K562 (cell line): ENCODE measurements at regions not wholly inside any gene's neighbourhood (a gene's known extent, or its start where the extent isn't known, plus 50 kb on each side); places are given as distances from the start of the nearest gene placed in this dataset.

Experiments
- ATAC-seq: fragments of 200-7000 bp; cut with Tn5 transposase; 3 replicates; pipeline ENCODE4 v1.9.1; 2020; ENCODE audit warnings: moderate library complexity
- BruUV-seq: library from RNA; stranded (reverse); fragments of 400-500 nt; replicated peaks from 2 replicates; lab custom pipeline; 2021; lab: Mats Ljungman, UMichigan
- CTCF ChIA-PET: fragments of 300-600 bp; formaldehyde crosslinking; extraction: SDS; loops from one replicate; lab custom pipeline; 2021; ENCODE audit warnings: low intra/inter-chr PET ratio; lab: Yijun Ruan, JAX
- POLR2A ChIA-PET: fragments of 300-600, 350-650 bp; sonication (Branson Sonifier 250); formaldehyde crosslinking; extraction: SDS; loops from one replicate; lab custom pipeline; 2021; ENCODE audit warnings: antibody characterized with exemption, inconsistent platforms; lab: Yijun Ruan, JAX
- DNase-seq, 4 experiments: peaks; one replicate each; pipeline versions ENCODE4 v3.0.0 to v3.0.0-alpha.2; 2011 to 2018; ENCODE audit warnings: low spot score in 3 of 4, mixed read lengths in 3 of 4; ENCODE audit errors: extremely low read depth in 1 of 4
- FAIRE-seq: peaks from 2 replicates; lab custom pipeline; 2011; peaks lifted over from hg19 to GRCh38; lab: Jason Lieb, UNC
- H2AFZ ChIP-seq: 2 replicates; pipeline ENCODE4 v1.6.0; 2011; ENCODE audit warnings: low read depth, low read length, control low read depth, inconsistent platforms
- H3K27ac ChIP-seq: fragments of 200-600 bp; 3 replicates; pipeline ENCODE4 v1.8.0; 2011; ENCODE audit warnings: low read depth, mild to moderate bottlenecking, control low read depth, inconsistent platforms, low read length, moderate library complexity, mixed read lengths; ENCODE audit errors: extremely low read depth
- H3K27me3 ChIP-seq, 2 experiments: fragments of 300-600 bp in 1 of 2; 2 replicates in 1 of 2; 3 replicates in 1 of 2; pipeline versions ENCODE4 v1.6.0 to v1.8.0; 2011; ENCODE audit warnings: inconsistent platforms in 2 of 2, low read length in 2 of 2, mild to moderate bottlenecking in 1 of 2, mixed read lengths in 1 of 2, moderate library complexity in 1 of 2; ENCODE audit not compliant: control insufficient read depth in 2 of 2, insufficient read depth in 2 of 2
- H3K36me3 ChIP-seq: fragments of 300-600 bp; 3 replicates; pipeline ENCODE4 v1.8.0; 2011; ENCODE audit warnings: mild to moderate bottlenecking, low read length, inconsistent platforms; ENCODE audit not compliant: control insufficient read depth, insufficient read depth
- H3K4me1 ChIP-seq, 2 experiments: fragments of 200-600 bp in 1 of 2; replicated peaks in 1 of 2; 2 replicates in 1 of 2; 3 replicates in 1 of 2; pipeline versions ENCODE4 v1.5.1 to v1.8.0; 2011; ENCODE audit warnings: inconsistent platforms in 2 of 2, low read length in 2 of 2, mild to moderate bottlenecking in 1 of 2, mixed read lengths in 1 of 2, moderate library complexity in 1 of 2; ENCODE audit not compliant: control insufficient read depth in 2 of 2, insufficient read depth in 2 of 2
- H3K4me2 ChIP-seq: 2 replicates; pipeline ENCODE4 v1.6.1; 2011; ENCODE audit warnings: low read length, control low read depth, inconsistent platforms, mixed read lengths; ENCODE audit not compliant: insufficient read depth
- H3K4me3 ChIP-seq: fragments of 200-600 bp; sonication (generic), shearing (Covaris generic); 2 replicates; pipeline ENCODE4 v1.5.1; 2016; ENCODE audit warnings: control low read depth, inconsistent platforms
- H3K79me2 ChIP-seq: fragments of 200-600 bp; 3 replicates; pipeline ENCODE4 v1.8.0; 2011; ENCODE audit warnings: low read length, inconsistent platforms; ENCODE audit not compliant: control insufficient read depth, insufficient read depth
- H3K9ac ChIP-seq, 2 experiments: 2 replicates each; pipeline versions ENCODE4 v1.6.0 to v1.6.1; 2011; ENCODE audit warnings: low read depth in 2 of 2, low read length in 2 of 2, control low read depth in 1 of 2, inconsistent platforms in 1 of 2, mild to moderate bottlenecking in 1 of 2, mixed read lengths in 1 of 2; ENCODE audit not compliant: insufficient read depth in 1 of 2
- H3K9me1 ChIP-seq: one replicate; pipeline ENCODE4 v1.6.0; 2011; ENCODE audit warnings: inconsistent platforms, mild to moderate bottlenecking, low read length, moderate library complexity; ENCODE audit not compliant: control insufficient read depth, insufficient read depth
- H3K9me3 ChIP-seq: replicated peaks from 2 replicates; pipeline ENCODE4 v1.5.1; 2011; ENCODE audit warnings: low read depth, low read length, inconsistent platforms; ENCODE audit not compliant: control insufficient read depth, insufficient read depth
- H4K20me1 ChIP-seq: replicated peaks from 2 replicates; pipeline ENCODE4 v1.6.1; 2011; ENCODE audit warnings: low read length, inconsistent platforms, mixed read lengths; ENCODE audit not compliant: control insufficient read depth, insufficient read depth
- ETV5 ChIP-seq: sonication (generic); formaldehyde crosslinking; IDR thresholded peaks from 2 replicates; pipeline ENCODE4 v1.4.0; 2020; ENCODE audit warnings: low read depth, mild to moderate bottlenecking, missing genetic modification reagents
- EWSR1 ChIP-seq: fragments of 450-650 bp; IDR thresholded peaks from 2 replicates; pipeline ENCODE4 v1.6.1; 2018; ENCODE audit warnings: borderline replicate concordance, mild to moderate bottlenecking, low read depth, moderate library complexity; ENCODE audit not compliant: partially characterized antibody
- FOS ChIP-seq: IDR thresholded peaks from 3 replicates; pipeline ENCODE4 v1.6.1; 2011; ENCODE audit not compliant: insufficient read length; ENCODE audit errors: extremely low read depth
- GABPA ChIP-seq: fragments of 200-800 bp; sonication (Bioruptor generic); conservative IDR thresholded peaks from 2 replicates; pipeline ENCODE4 v1.6.1; 2016; ENCODE audit warnings: low read depth, missing genetic modification characterization, missing compliant biosample characterization
- NEUROD1 ChIP-seq: fragments of 150-350 bp; IDR thresholded peaks from 2 replicates; pipeline ENCODE4 v1.6.1; 2014; ENCODE audit warnings: borderline replicate concordance, low read length, low read depth; ENCODE audit not compliant: partially characterized antibody
- PTRF ChIP-seq: fragments of 450-650 bp; IDR thresholded peaks from 2 replicates; pipeline ENCODE4 v1.6.1; 2016; ENCODE audit warnings: mild to moderate bottlenecking, missing genetic modification characterization, missing compliant biosample characterization
- SMC3 ChIP-seq: conservative IDR thresholded peaks from 2 replicates; pipeline ENCODE4 v1.6.1; 2011; ENCODE audit warnings: low read depth, low read length, improper control_type of control experiment; ENCODE audit not compliant: insufficient read depth
- YY1 ChIP-seq, 3 experiments: IDR thresholded peaks; 2 replicates each; pipeline ENCODE4 v1.6.1; 2011; ENCODE audit warnings: low read length in 2 of 3, mild to moderate bottlenecking in 2 of 3, moderate library complexity in 2 of 3, borderline replicate concordance in 1 of 3, control low read depth in 1 of 3, low read depth in 1 of 3; ENCODE audit not compliant: insufficient read depth in 3 of 3, insufficient replicate concordance in 2 of 3, control insufficient read depth in 1 of 3, insufficient read length in 1 of 3; ENCODE audit errors: extremely low read depth in 1 of 3
- ZNF431 ChIP-seq: sonication (generic); formaldehyde crosslinking; IDR thresholded peaks from 2 replicates; pipeline ENCODE4 v1.8.0; 2022; ENCODE audit warnings: mild to moderate bottlenecking, missing genetic modification reagents
- in situ Hi-C: fragments of 300-500 bp; cut with MboI; formaldehyde crosslinking; loops from 4 replicates; pipeline ENCODE4 v1.15.0; 2018; ENCODE audit warnings: inconsistent platforms, mixed read lengths
- intact Hi-C: fragments of 100-400 bp; cut with micrococcal nuclease; formaldehyde crosslinking; loops from 2 replicates; pipeline ENCODE4 v1.14.2; 2022
- TF ChIP-seq, protein P1 (sequence below): fragments of 450-650 bp; IDR thresholded peaks from 2 replicates; pipeline ENCODE4 v1.6.1; 2016; ENCODE audit warnings: borderline replicate concordance
- TF ChIP-seq, protein P2 (sequence below): sonication (generic); formaldehyde crosslinking; IDR thresholded peaks from 2 replicates; pipeline ENCODE4 v1.8.1; 2023; ENCODE audit warnings: mild to moderate bottlenecking, missing genetic modification reagents
- TF ChIP-seq, protein P3 (sequence below): fragments of 250-450 bp; sonication (Bioruptor Pico); IDR thresholded peaks from 2 replicates; pipeline ENCODE4 v1.4.0; 2020; ENCODE audit warnings: mild to moderate bottlenecking, moderate library complexity, borderline replicate concordance

DNA sequence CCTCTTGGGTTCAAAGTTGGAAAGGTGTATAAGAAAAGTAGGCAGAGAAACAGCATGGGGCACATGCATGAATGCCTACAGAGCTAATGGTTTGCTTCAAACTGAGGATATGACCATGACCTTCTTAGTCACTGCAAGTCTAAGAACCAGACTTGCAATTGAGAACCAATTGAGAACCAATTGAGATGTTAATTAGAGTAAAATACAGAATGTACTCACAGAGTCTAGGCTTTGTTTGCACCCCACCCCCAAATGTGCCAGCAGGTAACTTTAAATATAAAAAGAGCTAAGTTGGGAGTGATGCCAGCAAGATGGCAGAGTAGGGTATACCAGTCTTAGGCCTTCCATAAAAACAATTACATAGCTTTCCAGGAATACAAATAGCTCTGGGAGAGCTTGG is 227.3 kb upstream of the ALG10 start:
- CTCF ChIA-PET, result no interaction called here
- Histone ChIP-seq H3K27ac (no peak overlapping the region), H3K4me1 (no peaks in the 10 kb centered on the region), H4K20me1 (no peaks in the 10 kb centered on the region), H3K4me2 (no peak overlapping the region), H3K4me3 (no peak overlapping the region), H2AFZ (no peak overlapping the region), H3K9ac (no peak overlapping the region), H3K27me3 (no peaks in the 10 kb centered on the region), H3K9me3 (no peaks in the 10 kb centered on the region), H3K36me3 (no peaks in the 10 kb centered on the region), H3K9me1 (no peaks in the 10 kb centered on the region), H3K79me2 (no peaks in the 10 kb centered on the region)
- in situ Hi-C loops (no loop called here), intact Hi-C loops (no loop called here)
- DNase-seq, result no peak
- BruUV-seq, result no TSS peak
- no peak for ATAC-seq
- POLR2A ChIA-PET, result interaction anchor here (0.6 kb wide), 1 partner anchor 257 kb away, joined by 3 read pairs; no protein-coding TSS in a partner anchor
- no peak for FAIRE-seq
- TF ChIP-seq ZNF431 (CRISPR knock-in tag) (no peak), PTRF (tag) (no peak), SMC3 (no peak), FOS (no peak), YY1 (IDR thresholded peaks at IDR 0.05; ENCODE audit: borderline replicate concordance in 1 of 3, control insufficient read depth in 1 of 3, extremely low read depth in 1 of 3, insufficient read depth in 3 of 3, insufficient read length in 1 of 3, insufficient replicate concordance in 2 of 3, low read depth in 1 of 3, low read length in 2 of 3) (no peak), GABPA (tag) (no peak), NEUROD1 (no peak), EWSR1 (no peak), ETV5 (no peak)
- TF ChIP-seq, protein P1, sequence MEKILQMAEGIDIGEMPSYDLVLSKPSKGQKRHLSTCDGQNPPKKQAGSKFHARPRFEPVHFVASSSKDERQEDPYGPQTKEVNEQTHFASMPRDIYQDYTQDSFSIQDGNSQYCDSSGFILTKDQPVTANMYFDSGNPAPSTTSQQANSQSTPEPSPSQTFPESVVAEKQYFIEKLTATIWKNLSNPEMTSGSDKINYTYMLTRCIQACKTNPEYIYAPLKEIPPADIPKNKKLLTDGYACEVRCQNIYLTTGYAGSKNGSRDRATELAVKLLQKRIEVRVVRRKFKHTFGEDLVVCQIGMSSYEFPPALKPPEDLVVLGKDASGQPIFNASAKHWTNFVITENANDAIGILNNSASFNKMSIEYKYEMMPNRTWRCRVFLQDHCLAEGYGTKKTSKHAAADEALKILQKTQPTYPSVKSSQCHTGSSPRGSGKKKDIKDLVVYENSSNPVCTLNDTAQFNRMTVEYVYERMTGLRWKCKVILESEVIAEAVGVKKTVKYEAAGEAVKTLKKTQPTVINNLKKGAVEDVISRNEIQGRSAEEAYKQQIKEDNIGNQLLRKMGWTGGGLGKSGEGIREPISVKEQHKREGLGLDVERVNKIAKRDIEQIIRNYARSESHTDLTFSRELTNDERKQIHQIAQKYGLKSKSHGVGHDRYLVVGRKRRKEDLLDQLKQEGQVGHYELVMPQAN, result no peak
- TF ChIP-seq, protein P2, sequence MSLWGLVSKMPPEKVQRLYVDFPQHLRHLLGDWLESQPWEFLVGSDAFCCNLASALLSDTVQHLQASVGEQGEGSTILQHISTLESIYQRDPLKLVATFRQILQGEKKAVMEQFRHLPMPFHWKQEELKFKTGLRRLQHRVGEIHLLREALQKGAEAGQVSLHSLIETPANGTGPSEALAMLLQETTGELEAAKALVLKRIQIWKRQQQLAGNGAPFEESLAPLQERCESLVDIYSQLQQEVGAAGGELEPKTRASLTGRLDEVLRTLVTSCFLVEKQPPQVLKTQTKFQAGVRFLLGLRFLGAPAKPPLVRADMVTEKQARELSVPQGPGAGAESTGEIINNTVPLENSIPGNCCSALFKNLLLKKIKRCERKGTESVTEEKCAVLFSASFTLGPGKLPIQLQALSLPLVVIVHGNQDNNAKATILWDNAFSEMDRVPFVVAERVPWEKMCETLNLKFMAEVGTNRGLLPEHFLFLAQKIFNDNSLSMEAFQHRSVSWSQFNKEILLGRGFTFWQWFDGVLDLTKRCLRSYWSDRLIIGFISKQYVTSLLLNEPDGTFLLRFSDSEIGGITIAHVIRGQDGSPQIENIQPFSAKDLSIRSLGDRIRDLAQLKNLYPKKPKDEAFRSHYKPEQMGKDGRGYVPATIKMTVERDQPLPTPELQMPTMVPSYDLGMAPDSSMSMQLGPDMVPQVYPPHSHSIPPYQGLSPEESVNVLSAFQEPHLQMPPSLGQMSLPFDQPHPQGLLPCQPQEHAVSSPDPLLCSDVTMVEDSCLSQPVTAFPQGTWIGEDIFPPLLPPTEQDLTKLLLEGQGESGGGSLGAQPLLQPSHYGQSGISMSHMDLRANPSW, result no peak
- TF ChIP-seq, protein P3, sequence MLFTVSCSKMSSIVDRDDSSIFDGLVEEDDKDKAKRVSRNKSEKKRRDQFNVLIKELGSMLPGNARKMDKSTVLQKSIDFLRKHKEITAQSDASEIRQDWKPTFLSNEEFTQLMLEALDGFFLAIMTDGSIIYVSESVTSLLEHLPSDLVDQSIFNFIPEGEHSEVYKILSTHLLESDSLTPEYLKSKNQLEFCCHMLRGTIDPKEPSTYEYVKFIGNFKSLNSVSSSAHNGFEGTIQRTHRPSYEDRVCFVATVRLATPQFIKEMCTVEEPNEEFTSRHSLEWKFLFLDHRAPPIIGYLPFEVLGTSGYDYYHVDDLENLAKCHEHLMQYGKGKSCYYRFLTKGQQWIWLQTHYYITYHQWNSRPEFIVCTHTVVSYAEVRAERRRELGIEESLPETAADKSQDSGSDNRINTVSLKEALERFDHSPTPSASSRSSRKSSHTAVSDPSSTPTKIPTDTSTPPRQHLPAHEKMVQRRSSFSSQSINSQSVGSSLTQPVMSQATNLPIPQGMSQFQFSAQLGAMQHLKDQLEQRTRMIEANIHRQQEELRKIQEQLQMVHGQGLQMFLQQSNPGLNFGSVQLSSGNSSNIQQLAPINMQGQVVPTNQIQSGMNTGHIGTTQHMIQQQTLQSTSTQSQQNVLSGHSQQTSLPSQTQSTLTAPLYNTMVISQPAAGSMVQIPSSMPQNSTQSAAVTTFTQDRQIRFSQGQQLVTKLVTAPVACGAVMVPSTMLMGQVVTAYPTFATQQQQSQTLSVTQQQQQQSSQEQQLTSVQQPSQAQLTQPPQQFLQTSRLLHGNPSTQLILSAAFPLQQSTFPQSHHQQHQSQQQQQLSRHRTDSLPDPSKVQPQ (CRISPR knock-in tag), result no peak
